ENCODE measurements at regions not wholly inside any gene's neighbourhood (a gene's known extent, or its start where the extent isn't known, plus 50 kb on each side); places are given as distances from the start of the nearest gene placed in this dataset.

DNA sequence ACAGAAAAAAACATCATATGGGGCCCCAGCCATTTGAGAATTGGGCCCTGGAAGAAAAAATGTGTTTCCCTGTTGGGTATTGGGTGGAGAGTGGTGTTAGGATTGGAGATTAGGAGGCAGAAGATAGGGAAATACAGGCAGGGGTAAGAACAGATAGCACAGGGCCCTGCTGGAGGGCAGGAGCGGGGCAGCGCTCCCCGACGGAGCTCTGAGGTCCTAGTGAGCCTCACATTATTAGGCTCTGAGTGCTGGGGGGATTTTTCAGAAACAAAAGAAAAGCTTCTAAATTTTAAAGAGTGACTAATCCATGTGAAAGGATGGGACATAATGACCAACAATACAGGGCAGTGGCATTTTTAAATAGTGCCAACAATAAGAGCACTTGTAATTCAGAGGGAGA, 241.2 kb downstream of the SOX2 start:
- Histone ChIP-seq H3K4me2 (ENCODE audit: insufficient read depth, low read length) (no peak overlapping the region), H3K79me2 (ENCODE audit: insufficient read depth, low read length) (no peaks in the 10 kb centered on the region), H3K4me3 (ENCODE audit: insufficient read depth, low read length) (no peak overlapping the region), H3K27ac (ENCODE audit: low read depth, low read length) (no peak overlapping the region), H4K20me1 (ENCODE audit: insufficient read depth, low read length) (no peaks in the 10 kb centered on the region), H3K36me3 (ENCODE audit: insufficient read depth, low read length) (no peaks in the 10 kb centered on the region), H2AFZ (ENCODE audit: low read length) (no peak overlapping the region), H3K4me1 (ENCODE audit: insufficient read depth, low read length) (no peaks in the 10 kb centered on the region), H3K9me3 (ENCODE audit: low read depth, low read length) (no peaks in the 10 kb centered on the region), H3K27me3 (ENCODE audit: insufficient read depth, low read length) (no peaks in the 10 kb centered on the region)
- no peak for DNase-seq (ENCODE audit: insufficient read length, low spot score, missing footprints)
- no peak for TF ChIP-seq CTCF (IDR thresholded peaks at IDR 0.05; ENCODE audit: extremely low read depth, low read depth, low read length)

DNA sequence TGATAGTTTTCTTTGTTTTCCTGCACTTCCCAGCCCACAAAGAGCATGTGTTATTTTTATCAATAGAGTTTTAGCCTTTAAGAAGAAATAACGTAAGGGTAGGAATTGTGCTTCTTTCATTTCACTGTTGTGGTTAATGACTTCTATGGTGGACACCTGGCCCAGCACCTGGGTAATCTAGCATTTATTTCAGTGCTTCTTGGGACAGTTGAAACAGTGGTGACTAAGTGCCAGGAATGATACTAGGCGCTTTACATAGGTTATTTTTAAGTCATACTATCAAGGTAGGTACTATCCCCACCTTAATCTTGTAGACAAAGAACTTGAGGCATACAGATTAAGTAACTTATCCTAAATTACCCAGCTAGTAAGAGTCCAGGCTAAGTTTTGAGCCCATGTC, 243.8 kb downstream of the SOX2 start:
- H3K27me3 ChIP-seq (ENCODE audit: insufficient read depth, low read length) = no peaks in the 10 kb centered on the region

DNA sequence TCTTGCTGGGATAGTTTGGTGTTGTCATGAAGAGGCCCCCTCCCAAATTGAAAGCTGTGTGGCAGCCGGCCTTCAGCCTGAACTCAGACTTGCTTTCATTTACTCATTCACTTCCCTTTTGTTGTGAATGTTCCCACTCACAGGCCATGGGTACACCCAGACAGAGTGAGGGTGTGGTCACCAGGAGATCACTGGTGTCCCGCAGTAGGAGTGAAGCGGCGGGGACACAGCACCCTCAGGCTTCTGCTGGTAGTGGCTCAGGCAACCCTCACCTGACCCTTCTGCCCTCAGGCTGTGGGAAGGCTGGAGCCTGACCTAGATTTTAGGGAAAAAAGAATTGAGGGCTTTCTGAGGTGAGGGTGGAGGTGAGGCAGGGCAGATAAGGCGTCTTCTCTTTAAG, 244.4 kb downstream of the SOX2 start:
- no peaks in the 10 kb centered on the region for H3K9me3 ChIP-seq (ENCODE audit: low read depth, low read length)
- no peak overlapping the region for H3K4me2 ChIP-seq (ENCODE audit: insufficient read depth, low read length)
- no peak overlapping the region for H3K27ac ChIP-seq (ENCODE audit: low read depth, low read length)
- H3K27me3 ChIP-seq (ENCODE audit: insufficient read depth, low read length) = no peaks in the 10 kb centered on the region
- no peak overlapping the region for H2AFZ ChIP-seq (ENCODE audit: low read length)
- no peaks in the 10 kb centered on the region for H3K79me2 ChIP-seq (ENCODE audit: insufficient read depth, low read length)
- no peaks in the 10 kb centered on the region for H3K36me3 ChIP-seq (ENCODE audit: insufficient read depth, low read length)
- DNase-seq (ENCODE audit: insufficient read length, low spot score, missing footprints) = no peak
- H3K4me1 ChIP-seq (ENCODE audit: insufficient read depth, low read length) = no peaks in the 10 kb centered on the region
- H4K20me1 ChIP-seq (ENCODE audit: insufficient read depth, low read length) = no peaks in the 10 kb centered on the region
- no peak overlapping the region for H3K4me3 ChIP-seq (ENCODE audit: insufficient read depth, low read length)
- no peak for TF ChIP-seq CTCF (IDR thresholded peaks at IDR 0.05; ENCODE audit: extremely low read depth, low read depth, low read length)

More for the DNA sequence above, 243.8 kb downstream of the SOX2 start:
- H4K20me1 ChIP-seq (ENCODE audit: insufficient read depth, low read length) = no peaks in the 10 kb centered on the region
- no peak overlapping the region for H3K4me2 ChIP-seq (ENCODE audit: insufficient read depth, low read length)
- no peaks in the 10 kb centered on the region for H3K4me1 ChIP-seq (ENCODE audit: insufficient read depth, low read length)
- TF ChIP-seq CTCF (IDR thresholded peaks at IDR 0.05; ENCODE audit: extremely low read depth, low read depth, low read length) = no peak
- H3K27ac ChIP-seq (ENCODE audit: low read depth, low read length) = no peak overlapping the region
- no peaks in the 10 kb centered on the region for H3K36me3 ChIP-seq (ENCODE audit: insufficient read depth, low read length)
- no peaks in the 10 kb centered on the region for H3K9me3 ChIP-seq (ENCODE audit: low read depth, low read length)
- no peaks in the 10 kb centered on the region for H3K79me2 ChIP-seq (ENCODE audit: insufficient read depth, low read length)
- no peak overlapping the region for H2AFZ ChIP-seq (ENCODE audit: low read length)
- H3K4me3 ChIP-seq (ENCODE audit: insufficient read depth, low read length) = no peak overlapping the region
- DNase-seq (ENCODE audit: insufficient read length, low spot score, missing footprints) = no peak

DNA sequence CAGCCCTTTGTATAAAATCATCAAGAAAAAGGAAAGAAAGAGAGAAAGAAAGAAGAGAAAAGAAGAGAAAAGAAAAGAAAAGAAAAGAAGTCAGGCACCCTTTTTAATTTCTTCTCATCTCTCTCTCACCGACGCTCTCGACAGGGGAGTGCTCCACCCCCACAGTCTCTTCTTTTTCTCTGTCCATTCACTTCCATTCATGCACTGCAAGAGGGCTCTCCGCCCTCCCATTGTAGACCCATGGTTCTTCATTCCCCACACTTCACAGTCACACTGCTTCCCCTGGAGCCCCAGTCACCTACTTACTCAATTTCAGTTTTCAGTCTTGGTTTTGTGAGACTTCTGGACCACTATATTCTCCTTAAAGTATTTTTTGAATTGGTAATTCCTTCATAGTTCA, 254.7 kb downstream of the SOX2 start:
- no peaks in the 10 kb centered on the region for H4K20me1 ChIP-seq (ENCODE audit: insufficient read depth, low read length)
- H3K4me2 ChIP-seq (ENCODE audit: insufficient read depth, low read length) = no peak overlapping the region
- no peak for TF ChIP-seq CTCF (IDR thresholded peaks at IDR 0.05; ENCODE audit: extremely low read depth, low read depth, low read length)
- H3K4me3 ChIP-seq (ENCODE audit: insufficient read depth, low read length) = no peak overlapping the region
- peaks cover 3% of the 10 kb centered on the region for H3K9me3 ChIP-seq (ENCODE audit: low read depth, low read length)
- DNase-seq (ENCODE audit: insufficient read length, low spot score, missing footprints) = no peak
- H3K36me3 ChIP-seq (ENCODE audit: insufficient read depth, low read length) = no peaks in the 10 kb centered on the region
- H3K4me1 ChIP-seq (ENCODE audit: insufficient read depth, low read length) = no peaks in the 10 kb centered on the region
- no peaks in the 10 kb centered on the region for H3K27me3 ChIP-seq (ENCODE audit: insufficient read depth, low read length)
- no peaks in the 10 kb centered on the region for H3K79me2 ChIP-seq (ENCODE audit: insufficient read depth, low read length)
- no peak overlapping the region for H2AFZ ChIP-seq (ENCODE audit: low read length)
- no peak overlapping the region for H3K27ac ChIP-seq (ENCODE audit: low read depth, low read length)
